GM12891 (cell line): ENCODE measurements at regions not wholly inside any gene's neighbourhood (a gene's known extent, or its start where the extent isn't known, plus 50 kb on each side); places are given as distances from the start of the nearest gene placed in this dataset.

Experiments
- PAX5 ChIP-seq: IDR thresholded peaks from 2 replicates; pipeline ENCODE4 v1.6.1; 2011; ENCODE audit warnings: low read length, moderate library complexity, mild to moderate bottlenecking; ENCODE audit not compliant: insufficient read depth, severe bottlenecking
- POLR2A ChIP-seq: IDR thresholded peaks from 2 replicates; pipeline ENCODE4 v1.6.1; 2011; ENCODE audit warnings: low read depth, low read length, control low read depth
- POLR2AphosphoS5 ChIP-seq: IDR thresholded peaks from 2 replicates; pipeline ENCODE4 v1.6.1; 2011; ENCODE audit warnings: low read depth, low read length, control low read depth
- TAF1 ChIP-seq: IDR thresholded peaks from 2 replicates; pipeline ENCODE4 v1.6.1; 2011; ENCODE audit warnings: low read depth, low read length, control low read depth

DNA sequence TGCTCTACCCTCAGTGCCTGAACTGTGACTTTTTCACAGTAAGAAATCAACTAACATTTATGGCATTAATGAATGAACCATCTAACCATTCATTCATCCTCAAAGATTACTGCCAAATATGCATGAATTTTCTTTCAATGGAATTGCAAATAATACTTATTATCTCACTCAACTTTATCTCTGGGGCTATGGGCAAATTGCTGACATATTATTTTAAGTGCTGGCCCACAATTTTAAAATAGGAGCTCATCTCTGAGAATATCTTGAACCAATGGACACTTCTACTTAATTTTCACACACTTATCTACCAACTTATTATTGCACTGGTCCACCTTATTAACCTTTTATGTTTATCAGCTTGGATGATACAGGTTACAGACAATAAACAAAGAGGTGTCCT is 182.8 kb downstream of the RBM43 start:
- TF ChIP-seq TAF1, result no peak
- no peak for TF ChIP-seq POLR2AphosphoS5
- no peak for TF ChIP-seq PAX5
- TF ChIP-seq POLR2A, result no peak
